SK-N-SH treated with all-trans-retinoic acid at 6 μM for 48 hours (cell line): ENCODE measurements at regions not wholly inside any gene's neighbourhood (a gene's known extent, or its start where the extent isn't known, plus 50 kb on each side); places are given as distances from the start of the nearest gene placed in this dataset.

Experiments used
- ATAC-seq: fragments of 200-7000 bp; cut with Tn5 transposase; 3 replicates; pipeline ENCODE4 v1.9.1; 2020; ENCODE audit warnings: mild to moderate bottlenecking, moderate library complexity
- ARNTL ChIP-seq: fragments of 450-650 bp; formaldehyde crosslinking; IDR thresholded peaks from 2 replicates; pipeline ENCODE4 v1.5.0; 2020; ENCODE audit warnings: low read depth, mild to moderate bottlenecking, moderate library complexity, borderline replicate concordance
- BACH2 ChIP-seq: fragments of 250-450 bp; sonication (Bioruptor Pico); IDR thresholded peaks from 2 replicates; pipeline ENCODE4 v1.9.0; 2021; ENCODE audit warnings: mild to moderate bottlenecking, borderline replicate concordance
- CSDC2 ChIP-seq: fragments of 250-450 bp; sonication (Bioruptor Pico); IDR thresholded peaks from 2 replicates; pipeline ENCODE4 v1.5.0; 2020; ENCODE audit warnings: mild to moderate bottlenecking, moderate library complexity
- ESRRG ChIP-seq: fragments of 250-450 bp; sonication (Bioruptor Pico); IDR thresholded peaks from 2 replicates; pipeline ENCODE4 v1.6.1; 2021; ENCODE audit warnings: mild to moderate bottlenecking
- GLIS3 ChIP-seq: fragments of 250-450 bp; sonication (Bioruptor Pico); IDR thresholded peaks from 2 replicates; pipeline ENCODE4 v1.5.0; 2020; ENCODE audit warnings: mild to moderate bottlenecking, moderate library complexity
- ISL1 ChIP-seq: fragments of 250-450 bp; sonication (Bioruptor Pico); IDR thresholded peaks from 2 replicates; pipeline ENCODE4 v2.1.2; 2022; ENCODE audit warnings: mild to moderate bottlenecking, moderate library complexity
- OSR1 ChIP-seq: fragments of 250-450 bp; sonication (Bioruptor Pico); IDR thresholded peaks from 2 replicates; pipeline ENCODE4 v1.8.0; 2022; ENCODE audit warnings: moderate library complexity, mild to moderate bottlenecking, inconsistent platforms
- PPARA ChIP-seq: fragments of 250-450 bp; sonication (Bioruptor Pico); IDR thresholded peaks from 2 replicates; pipeline ENCODE4 v1.5.0; 2020; ENCODE audit warnings: mild to moderate bottlenecking, borderline replicate concordance
- RARB ChIP-seq: fragments of 250-450 bp; sonication (Bioruptor Pico); IDR thresholded peaks from 2 replicates; pipeline ENCODE4 v1.8.0; 2021; ENCODE audit warnings: mild to moderate bottlenecking, moderate library complexity
- SNAI2 ChIP-seq: fragments of 250-450 bp; sonication (Bioruptor Pico); IDR thresholded peaks from 2 replicates; pipeline ENCODE4 v1.5.0; 2020; ENCODE audit warnings: mild to moderate bottlenecking, moderate library complexity
- TCF4 ChIP-seq: fragments of 250-450 bp; sonication (Bioruptor Pico); IDR thresholded peaks from 2 replicates; pipeline ENCODE4 v1.8.0; 2021; ENCODE audit warnings: mild to moderate bottlenecking, moderate library complexity, borderline replicate concordance
- TOX ChIP-seq: fragments of 250-450 bp; sonication (Bioruptor Pico); IDR thresholded peaks from 2 replicates; pipeline ENCODE4 v1.8.0; 2021; ENCODE audit warnings: mild to moderate bottlenecking, moderate library complexity, borderline replicate concordance
- ZC3H10 ChIP-seq: fragments of 250-450 bp; sonication (Bioruptor Pico); IDR thresholded peaks from 2 replicates; pipeline ENCODE4 v1.5.1; 2021; ENCODE audit warnings: mild to moderate bottlenecking, moderate library complexity
- ZFP3 ChIP-seq: fragments of 250-450 bp; sonication (Bioruptor Pico); IDR thresholded peaks from 2 replicates; pipeline ENCODE4 v1.5.0; 2020; ENCODE audit warnings: mild to moderate bottlenecking, moderate library complexity
- ZFP30 ChIP-seq: fragments of 450-650 bp; formaldehyde crosslinking; IDR thresholded peaks from 2 replicates; pipeline ENCODE4 v1.5.0; 2022; ENCODE audit warnings: mild to moderate bottlenecking, moderate library complexity
- ZNF565 ChIP-seq: fragments of 450-650 bp; formaldehyde crosslinking; conservative IDR thresholded peaks from 2 replicates; pipeline ENCODE4 v1.5.0; 2020; ENCODE audit warnings: low read depth, mild to moderate bottlenecking, moderate library complexity
- ZNF70 ChIP-seq: fragments of 450-650 bp; formaldehyde crosslinking; IDR thresholded peaks from 2 replicates; pipeline ENCODE4 v1.5.0; 2020; ENCODE audit warnings: mild to moderate bottlenecking, moderate library complexity
- ZNF8 ChIP-seq: fragments of 450-650 bp; formaldehyde crosslinking; IDR thresholded peaks from 2 replicates; pipeline ENCODE4 v1.5.0; 2020; ENCODE audit warnings: mild to moderate bottlenecking, moderate library complexity
- TF ChIP-seq, protein P1 (sequence below): fragments of 250-450 bp; sonication (Bioruptor Pico); IDR thresholded peaks from 2 replicates; pipeline ENCODE4 v1.8.0; 2020; ENCODE audit warnings: mild to moderate bottlenecking, moderate library complexity, borderline replicate concordance
- TF ChIP-seq, protein P2 (sequence below): fragments of 250-450 bp; sonication (Bioruptor Pico); IDR thresholded peaks from 2 replicates; pipeline ENCODE4 v1.5.1; 2020; ENCODE audit warnings: low read depth, mild to moderate bottlenecking, moderate library complexity
- TF ChIP-seq, protein P3 (sequence below): fragments of 250-450 bp; sonication (Bioruptor Pico); IDR thresholded peaks from 2 replicates; pipeline ENCODE4 v1.8.0; 2021; ENCODE audit warnings: low read depth, mild to moderate bottlenecking, moderate library complexity, borderline replicate concordance
- TF ChIP-seq, protein P4 (sequence below): fragments of 250-450 bp; sonication (Bioruptor Pico); IDR thresholded peaks from 2 replicates; pipeline ENCODE4 v1.5.1; 2021; ENCODE audit warnings: mild to moderate bottlenecking, moderate library complexity

DNA sequence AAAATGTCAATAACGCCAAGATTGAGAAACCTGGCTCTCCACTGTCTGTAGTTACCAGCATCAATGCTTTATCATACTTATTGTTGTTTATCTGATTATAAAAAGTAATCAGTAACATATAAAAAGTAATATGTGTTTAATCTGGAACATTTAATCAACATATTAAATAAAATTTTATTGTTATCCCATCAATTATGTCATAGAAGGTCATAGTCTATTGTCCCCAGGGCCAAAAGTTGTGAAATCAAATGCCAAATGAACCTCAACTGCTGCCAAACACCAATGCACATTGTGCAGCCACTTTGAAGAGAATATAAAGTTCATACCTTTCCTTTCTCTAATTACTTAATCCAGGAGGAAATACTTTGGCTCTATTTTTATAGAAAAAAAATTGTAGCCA lies 106.6 kb downstream of the EOMES start:
- no peak for TF ChIP-seq GLIS3 (CRISPR knock-in tag)
- TF ChIP-seq, protein P1, sequence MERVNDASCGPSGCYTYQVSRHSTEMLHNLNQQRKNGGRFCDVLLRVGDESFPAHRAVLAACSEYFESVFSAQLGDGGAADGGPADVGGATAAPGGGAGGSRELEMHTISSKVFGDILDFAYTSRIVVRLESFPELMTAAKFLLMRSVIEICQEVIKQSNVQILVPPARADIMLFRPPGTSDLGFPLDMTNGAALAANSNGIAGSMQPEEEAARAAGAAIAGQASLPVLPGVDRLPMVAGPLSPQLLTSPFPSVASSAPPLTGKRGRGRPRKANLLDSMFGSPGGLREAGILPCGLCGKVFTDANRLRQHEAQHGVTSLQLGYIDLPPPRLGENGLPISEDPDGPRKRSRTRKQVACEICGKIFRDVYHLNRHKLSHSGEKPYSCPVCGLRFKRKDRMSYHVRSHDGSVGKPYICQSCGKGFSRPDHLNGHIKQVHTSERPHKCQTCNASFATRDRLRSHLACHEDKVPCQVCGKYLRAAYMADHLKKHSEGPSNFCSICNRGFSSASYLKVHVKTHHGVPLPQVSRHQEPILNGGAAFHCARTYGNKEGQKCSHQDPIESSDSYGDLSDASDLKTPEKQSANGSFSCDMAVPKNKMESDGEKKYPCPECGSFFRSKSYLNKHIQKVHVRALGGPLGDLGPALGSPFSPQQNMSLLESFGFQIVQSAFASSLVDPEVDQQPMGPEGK (CRISPR knock-in tag) = no peak
- TF ChIP-seq ZNF565 = no peak
- TF ChIP-seq SNAI2 (CRISPR knock-in tag) = no peak
- TF ChIP-seq ESRRG (CRISPR knock-in tag) = no peak
- TF ChIP-seq ZC3H10 = no peak
- no peak for TF ChIP-seq ZFP3 (CRISPR knock-in tag)
- no peak for TF ChIP-seq RARB
- no peak for TF ChIP-seq ZFP30 (CRISPR knock-in tag)
- no peak for TF ChIP-seq ZNF70 (CRISPR knock-in tag)
- TF ChIP-seq CSDC2 (CRISPR knock-in tag) = no peak
- no peak for TF ChIP-seq BACH2 (CRISPR knock-in tag)
- ATAC-seq = no peak

DNA sequence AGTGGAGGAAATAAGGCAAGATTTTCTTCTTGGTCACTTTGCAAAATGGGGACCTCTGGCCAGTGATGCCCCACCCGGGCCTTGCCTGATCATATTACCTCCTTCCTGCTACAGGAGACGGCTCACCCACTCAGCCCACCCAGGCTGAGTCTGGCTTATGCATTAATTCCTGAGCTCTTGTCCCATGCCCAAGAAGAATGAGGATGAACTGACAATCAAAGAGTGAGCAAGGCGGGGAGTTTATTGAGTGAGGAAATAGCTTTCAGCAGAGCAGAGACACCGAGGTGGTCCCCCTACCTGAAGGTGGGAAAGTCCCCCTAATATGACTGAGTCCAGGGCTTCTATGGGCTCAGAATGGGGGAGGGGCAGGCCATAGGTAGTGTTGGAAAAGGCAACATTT lies 107.5 kb downstream of the EOMES start:
- ATAC-seq = no peak

DNA sequence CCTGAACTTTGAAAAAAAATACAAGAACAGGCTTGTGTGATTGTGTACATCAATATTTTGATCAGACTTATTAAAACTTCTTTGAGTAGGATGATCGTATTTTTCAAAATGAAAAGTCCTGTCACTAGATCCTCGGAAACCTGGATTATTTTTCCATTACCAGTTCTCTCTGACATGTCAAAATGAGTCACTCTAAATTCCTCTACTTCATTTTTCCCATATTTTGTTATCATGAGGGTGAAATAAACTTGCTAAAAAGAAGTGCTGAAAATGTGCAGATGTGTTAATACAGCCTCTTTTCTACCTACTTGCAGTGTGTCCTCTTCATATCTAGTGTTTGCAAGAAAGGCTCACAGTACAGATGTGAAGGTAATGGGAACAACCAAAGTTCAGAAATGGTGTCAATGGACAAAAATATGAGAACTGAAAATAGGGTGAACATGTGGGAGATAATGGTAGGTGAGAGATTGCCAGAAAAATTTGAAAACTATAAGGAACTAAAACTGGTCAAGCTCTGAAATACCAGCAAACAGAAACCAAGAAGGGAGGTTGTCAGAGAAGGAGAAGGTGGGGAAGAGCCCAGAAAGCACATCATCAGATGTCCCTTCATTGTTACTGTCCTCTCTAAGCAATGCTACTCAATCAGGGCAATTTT lies 108.2 kb downstream of the EOMES start:
- ATAC-seq = no peak; the same call in 2 of the 3 replicates
- TF ChIP-seq ZNF8 (CRISPR knock-in tag) (no peak), ARNTL (no peak), OSR1 (no peak), RARB (no peak), ZFP3 (CRISPR knock-in tag) (no peak), TCF4 (CRISPR knock-in tag) (no peak), PPARA (CRISPR knock-in tag) (no peak), ZC3H10 (no peak), TOX (CRISPR knock-in tag) (no peak), ESRRG (CRISPR knock-in tag) (no peak), BACH2 (CRISPR knock-in tag) (no peak), ISL1 (no peak)
- TF ChIP-seq, protein P1 (CRISPR knock-in tag) = no peak
- TF ChIP-seq, protein P2, sequence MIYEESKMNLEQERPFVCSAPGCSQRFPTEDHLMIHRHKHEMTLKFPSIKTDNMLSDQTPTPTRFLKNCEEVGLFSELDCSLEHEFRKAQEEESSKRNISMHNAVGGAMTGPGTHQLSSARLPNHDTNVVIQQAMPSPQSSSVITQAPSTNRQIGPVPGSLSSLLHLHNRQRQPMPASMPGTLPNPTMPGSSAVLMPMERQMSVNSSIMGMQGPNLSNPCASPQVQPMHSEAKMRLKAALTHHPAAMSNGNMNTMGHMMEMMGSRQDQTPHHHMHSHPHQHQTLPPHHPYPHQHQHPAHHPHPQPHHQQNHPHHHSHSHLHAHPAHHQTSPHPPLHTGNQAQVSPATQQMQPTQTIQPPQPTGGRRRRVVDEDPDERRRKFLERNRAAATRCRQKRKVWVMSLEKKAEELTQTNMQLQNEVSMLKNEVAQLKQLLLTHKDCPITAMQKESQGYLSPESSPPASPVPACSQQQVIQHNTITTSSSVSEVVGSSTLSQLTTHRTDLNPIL (CRISPR knock-in tag) = no peak
- TF ChIP-seq, protein P3, sequence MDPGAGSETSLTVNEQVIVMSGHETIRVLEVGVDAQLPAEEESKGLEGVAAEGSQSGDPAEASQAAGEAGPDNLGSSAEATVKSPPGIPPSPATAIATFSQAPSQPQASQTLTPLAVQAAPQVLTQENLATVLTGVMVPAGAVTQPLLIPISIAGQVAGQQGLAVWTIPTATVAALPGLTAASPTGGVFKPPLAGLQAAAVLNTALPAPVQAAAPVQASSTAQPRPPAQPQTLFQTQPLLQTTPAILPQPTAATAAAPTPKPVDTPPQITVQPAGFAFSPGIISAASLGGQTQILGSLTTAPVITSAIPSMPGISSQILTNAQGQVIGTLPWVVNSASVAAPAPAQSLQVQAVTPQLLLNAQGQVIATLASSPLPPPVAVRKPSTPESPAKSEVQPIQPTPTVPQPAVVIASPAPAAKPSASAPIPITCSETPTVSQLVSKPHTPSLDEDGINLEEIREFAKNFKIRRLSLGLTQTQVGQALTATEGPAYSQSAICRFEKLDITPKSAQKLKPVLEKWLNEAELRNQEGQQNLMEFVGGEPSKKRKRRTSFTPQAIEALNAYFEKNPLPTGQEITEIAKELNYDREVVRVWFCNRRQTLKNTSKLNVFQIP (CRISPR knock-in tag) = no peak
- TF ChIP-seq, protein P4, sequence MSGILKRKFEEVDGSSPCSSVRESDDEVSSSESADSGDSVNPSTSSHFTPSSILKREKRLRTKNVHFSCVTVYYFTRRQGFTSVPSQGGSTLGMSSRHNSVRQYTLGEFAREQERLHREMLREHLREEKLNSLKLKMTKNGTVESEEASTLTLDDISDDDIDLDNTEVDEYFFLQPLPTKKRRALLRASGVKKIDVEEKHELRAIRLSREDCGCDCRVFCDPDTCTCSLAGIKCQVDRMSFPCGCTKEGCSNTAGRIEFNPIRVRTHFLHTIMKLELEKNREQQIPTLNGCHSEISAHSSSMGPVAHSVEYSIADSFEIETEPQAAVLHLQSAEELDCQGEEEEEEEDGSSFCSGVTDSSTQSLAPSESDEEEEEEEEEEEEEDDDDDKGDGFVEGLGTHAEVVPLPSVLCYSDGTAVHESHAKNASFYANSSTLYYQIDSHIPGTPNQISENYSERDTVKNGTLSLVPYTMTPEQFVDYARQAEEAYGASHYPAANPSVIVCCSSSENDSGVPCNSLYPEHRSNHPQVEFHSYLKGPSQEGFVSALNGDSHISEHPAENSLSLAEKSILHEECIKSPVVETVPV = no peak

More for the DNA sequence above, 107.5 kb downstream of the EOMES start:
- no peak for TF ChIP-seq ZNF8 (CRISPR knock-in tag)
- TF ChIP-seq ZFP30 (CRISPR knock-in tag) = no peak
- no peak for TF ChIP-seq OSR1
- TF ChIP-seq ZFP3 (CRISPR knock-in tag) = no peak
- no peak for TF ChIP-seq BACH2 (CRISPR knock-in tag)
- TF ChIP-seq ISL1 = no peak
- TF ChIP-seq GLIS3 (CRISPR knock-in tag) = no peak
- TF ChIP-seq ARNTL = no peak
- TF ChIP-seq TOX (CRISPR knock-in tag) = no peak
- no peak for TF ChIP-seq ESRRG (CRISPR knock-in tag)
- TF ChIP-seq, all 23 proteins: peak for 0
